ENCODE measurements at regions not wholly inside any gene's neighbourhood (a gene's known extent, or its start where the extent isn't known, plus 50 kb on each side); places are given as distances from the start of the nearest gene placed in this dataset.

- no peak for DNase-seq
- ATAC-seq: no peak
Observed at GRCh38 chr2:19490846-19491435, 132.5 kb upstream of the OSR1 start.

GRCh38 chr2:19488009-19488691 is 129.7 kb upstream of the OSR1 start:
- ATAC-seq: peak; percentile 81
- DNase-seq: peak; percentile 20

GRCh38 chr2:19484736-19485135 is 126.3 kb upstream of the OSR1 start:
- DNase-seq: no peak
- ATAC-seq: no peak

- ATAC-seq (no peak), DNase-seq (no peak)
Observed at GRCh38 chr2:19480673-19481072, 122.2 kb upstream of the OSR1 start.

GRCh38 chr2:19479666-19480065 is 121.2 kb upstream of the OSR1 start:
- DNase-seq (no peak), ATAC-seq (no peak)

GRCh38 chr2:19478409-19478808 is 120.0 kb upstream of the OSR1 start:
- no peak for DNase-seq
- no peak for ATAC-seq

GRCh38 chr2:19476327-19476726 is 117.9 kb upstream of the OSR1 start:
- ATAC-seq (no peak), DNase-seq (no peak)

GRCh38 chr2:19474128-19474527 is 115.7 kb upstream of the OSR1 start:
- no peak for ATAC-seq
- DNase-seq: peak; percentile 30

GRCh38 chr2:19473350-19473749 is 114.9 kb upstream of the OSR1 start:
- ATAC-seq: no peak

GRCh38 chr2:19472391-19472978 is 114.1 kb upstream of the OSR1 start:
- ATAC-seq: no peak
- no peak for DNase-seq

More at GRCh38 chr2:19473350-19473749, 114.9 kb upstream of the OSR1 start:
- no peak for DNase-seq

GRCh38 chr2:19471491-19471890 is 113.1 kb upstream of the OSR1 start:
- ATAC-seq: no peak
- no peak for DNase-seq

- DNase-seq (no peak), ATAC-seq (no peak)
Observed at GRCh38 chr2:19465978-19466377, 107.6 kb upstream of the OSR1 start.

GRCh38 chr2:19462256-19462645 is 103.8 kb upstream of the OSR1 start:
- ATAC-seq: no peak
- no peak for DNase-seq

GRCh38 chr2:19461504-19462255 is 103.3 kb upstream of the OSR1 start:
- DNase-seq (no peak), ATAC-seq (no peak)

- ATAC-seq (no peak), DNase-seq (no peak)
Observed at GRCh38 chr2:19460761-19461160, 102.3 kb upstream of the OSR1 start.

GRCh38 chr2:19458427-19459003 is 100.1 kb upstream of the OSR1 start:
- no peak for DNase-seq
- no peak for ATAC-seq

- ATAC-seq: no peak
- no peak for DNase-seq
Observed at GRCh38 chr2:19457809-19458208, 99.4 kb upstream of the OSR1 start.

GRCh38 chr2:19456705-19457309 is 98.4 kb upstream of the OSR1 start:
- DNase-seq (no peak), ATAC-seq (no peak)

GRCh38 chr2:19454125-19454524 is 95.7 kb upstream of the OSR1 start:
- ATAC-seq (no peak), DNase-seq (no peak)

GRCh38 chr2:19442731-19443130 is 84.3 kb upstream of the OSR1 start:
- ATAC-seq: no peak
- DNase-seq: no peak

GRCh38 chr2:19439081-19439480 is 80.7 kb upstream of the OSR1 start:
- ATAC-seq (no peak), DNase-seq (no peak)

- DNase-seq (no peak), ATAC-seq (no peak)
Observed at GRCh38 chr2:19435815-19436214, 77.4 kb upstream of the OSR1 start.
